HFF-Myc (cell line): ENCODE measurements at regions not wholly inside any gene's neighbourhood (a gene's known extent, or its start where the extent isn't known, plus 50 kb on each side); places are given as distances from the start of the nearest gene placed in this dataset.
A peak's percentile ranks its signal among the peaks of the same experiment; 100 is the strongest.

Source experiments
- DNase-seq: peaks from one replicate; pipeline ENCODE4 v3.0.0-alpha.2; 2011; ENCODE audit warnings: low read depth; ENCODE audit errors: extremely low read depth
- H3K4me3 ChIP-seq: replicated peaks from 2 replicates; pipeline ENCODE4 v1.5.1; 2011; ENCODE audit warnings: low read depth, mild to moderate bottlenecking, control low read depth, low read length
- CTCF ChIP-seq: IDR thresholded peaks from 2 replicates; pipeline ENCODE4 v1.5.1; 2012; ENCODE audit warnings: mild to moderate bottlenecking, low read depth, low read length, control low read depth; ENCODE audit errors: missing control alignments

DNA sequence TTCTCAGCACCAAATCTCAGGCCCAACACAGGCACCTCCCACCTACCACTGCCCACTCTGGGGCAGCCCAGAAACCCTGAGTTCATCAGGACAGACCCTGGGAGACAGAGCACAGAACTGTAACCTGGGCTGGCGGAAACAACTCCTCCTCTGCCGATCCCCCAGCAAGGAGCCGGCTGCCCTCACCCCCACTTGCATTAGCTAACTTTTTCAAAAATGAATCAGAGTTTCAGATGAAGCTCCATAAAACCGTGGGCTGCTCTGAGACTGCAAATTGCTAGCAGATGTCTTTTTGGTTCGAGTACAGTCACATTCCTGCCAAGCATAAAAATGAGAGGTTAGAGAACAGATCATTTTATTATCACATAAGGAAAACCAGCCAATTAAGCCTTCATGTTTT, 93.4 kb upstream of the PARD3 start:
- no peak overlapping the region for H3K4me3 ChIP-seq
- peak; percentile 74 for DNase-seq
- TF ChIP-seq CTCF, result no peak

DNA sequence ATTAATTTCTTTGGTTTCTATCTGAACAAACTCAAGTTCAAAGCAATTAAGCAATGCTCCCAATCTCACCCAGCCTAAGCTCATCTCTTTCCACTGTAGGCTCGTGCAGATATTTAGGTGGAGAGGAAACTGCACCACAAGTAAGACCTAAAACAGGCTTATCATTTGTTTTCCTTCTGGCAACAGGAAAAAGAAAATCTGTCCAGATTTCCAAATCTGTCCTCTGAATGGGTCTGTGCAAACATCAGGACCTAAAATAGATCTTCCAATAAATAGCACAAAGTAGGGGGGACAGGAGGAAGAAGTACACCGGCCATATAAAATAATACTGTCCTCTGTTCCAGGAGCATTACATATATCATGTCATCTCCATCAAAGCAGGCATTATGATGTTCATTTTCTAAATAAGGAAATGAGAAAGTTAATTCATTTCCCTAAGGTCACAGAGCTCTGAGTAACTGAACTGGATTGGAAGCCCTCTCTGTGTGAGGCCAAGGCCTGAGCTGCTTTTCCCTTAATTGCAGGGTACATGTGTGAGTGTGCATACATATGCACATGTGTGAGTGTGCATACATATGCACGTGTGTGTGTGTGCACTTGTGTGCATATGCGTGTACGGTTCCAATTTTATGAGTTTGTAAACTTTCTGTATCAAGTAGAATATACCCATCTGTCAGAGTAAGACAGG, 92.8 kb upstream of the PARD3 start:
- TF ChIP-seq CTCF, result no peak
- H3K4me3 ChIP-seq, result no peak overlapping the region
- no peak for DNase-seq

DNA sequence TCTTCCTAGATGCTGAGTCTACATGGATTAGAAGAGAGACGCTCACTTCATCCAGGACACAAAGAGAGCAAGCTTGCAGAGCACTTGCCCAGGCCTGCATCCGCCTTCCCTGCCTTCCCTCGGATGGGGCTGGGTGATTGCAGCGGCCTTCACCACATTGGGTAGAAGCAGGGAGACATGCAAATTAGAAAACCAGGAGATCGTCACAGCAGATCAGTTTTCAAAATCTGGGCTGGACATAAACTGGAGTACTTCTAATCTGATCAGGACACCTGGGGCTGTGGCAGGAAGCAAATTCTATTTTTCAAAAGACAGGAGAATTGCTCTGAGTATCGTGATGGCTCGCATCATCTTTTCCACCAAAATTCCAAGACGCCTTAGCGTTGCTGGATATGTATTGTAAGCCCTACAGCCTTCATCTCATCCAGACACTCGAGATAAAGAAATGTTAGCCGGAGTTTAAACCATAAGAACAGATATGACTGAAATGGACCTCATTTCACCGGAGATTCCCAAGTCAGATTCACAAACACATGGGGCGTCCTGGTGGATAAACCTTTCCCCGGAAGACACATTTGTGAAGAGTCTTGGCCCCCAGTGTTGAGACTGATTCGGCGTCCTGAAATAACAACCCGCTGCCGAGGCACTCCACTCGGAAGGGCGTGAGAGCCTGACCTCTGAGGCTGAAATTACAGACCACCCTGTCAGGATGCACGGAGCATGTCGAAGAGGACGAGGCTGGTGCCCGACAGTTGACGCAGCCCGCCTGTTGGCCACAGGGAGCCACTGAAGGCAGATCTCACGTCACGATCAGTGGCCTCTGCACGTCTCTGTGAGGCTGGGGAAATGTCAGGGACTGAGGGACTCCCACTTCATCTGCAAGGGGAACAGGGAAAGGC, 91.2 kb upstream of the PARD3 start:
- DNase-seq, result no peak

GRCh38 chr10:34905200-34905927, 90.3 kb upstream of the PARD3 start:
- no peak for DNase-seq
- no peak for TF ChIP-seq CTCF
- no peak overlapping the region for H3K4me3 ChIP-seq

More for the DNA sequence above, 91.2 kb upstream of the PARD3 start:
- no peak for TF ChIP-seq CTCF
- H3K4me3 ChIP-seq, result no peak overlapping the region

- no peak for DNase-seq
- TF ChIP-seq CTCF, result no peak
- H3K4me3 ChIP-seq, result no peak overlapping the region
Measured at GRCh38 chr10:34904191-34904590, 89.1 kb upstream of the PARD3 start.

DNA sequence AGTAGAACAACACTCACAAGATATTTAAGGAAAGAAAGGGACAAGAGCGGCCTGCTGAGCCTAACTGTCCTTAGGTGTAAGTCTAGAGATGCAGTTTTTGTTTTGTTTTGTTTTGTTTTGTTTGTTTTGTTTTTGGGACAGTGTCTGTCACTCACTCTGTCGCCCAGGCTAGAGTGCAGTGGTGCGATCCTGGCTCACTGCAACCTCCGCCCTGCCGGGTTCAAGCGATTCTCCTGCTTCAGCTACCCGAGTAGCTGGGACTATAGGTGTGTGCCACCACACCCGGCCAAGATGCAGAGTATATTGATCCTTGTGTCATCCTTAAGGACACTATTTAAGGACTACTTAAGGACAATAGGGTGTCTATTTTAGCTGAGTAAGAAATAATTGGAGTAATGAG, 84.1 kb upstream of the PARD3 start:
- DNase-seq, result no peak
- H3K4me3 ChIP-seq, result no peak overlapping the region
- TF ChIP-seq CTCF, result no peak
